Activated naive CD8-positive, alpha-beta T cell treated with anti-CD3 and anti-CD28 coated beads, Interleukin-2, amount 50 U/mL, for 24 hours (primary cell): ENCODE measurements at regions not wholly inside any gene's neighbourhood (a gene's known extent, or its start where the extent isn't known, plus 50 kb on each side); places are given as distances from the start of the nearest gene placed in this dataset.

Experiments used
- ATAC-seq: fragments of 150-1000 bp; cut with Tn5 transposase; one replicate; pipeline ENCODE4 v1.10.0; 2021
- DNase-seq: peaks from one replicate; pipeline ENCODE4 v3.0.0; 2021
- H3K27ac Mint-ChIP-seq: one replicate; pipeline ENCODE4 v1.8.0; 2021; ENCODE audit warnings: mild to moderate bottlenecking, mixed read lengths
- H3K27me3 Mint-ChIP-seq: one replicate; pipeline ENCODE4 v1.8.0; 2021; ENCODE audit warnings: mixed read lengths
- H3K36me3 Mint-ChIP-seq: one replicate; pipeline ENCODE4 v1.8.0; 2021; ENCODE audit warnings: low read depth, mixed read lengths
- H3K4me1 Mint-ChIP-seq: one replicate; pipeline ENCODE4 v1.8.0; 2021; ENCODE audit warnings: mixed read lengths
- H3K4me3 Mint-ChIP-seq: one replicate; pipeline ENCODE4 v1.8.0; 2021; ENCODE audit warnings: mild to moderate bottlenecking, moderate library complexity, mixed read lengths
- H3K9me3 Mint-ChIP-seq: one replicate; pipeline ENCODE4 v1.8.0; 2021; ENCODE audit warnings: mixed read lengths

GRCh38 chr9:1759771-1760300 is 255.3 kb upstream of the SMARCA2 start:
- H3K4me1 Mint-ChIP-seq, result no peaks in the 10 kb centered on the region
- H3K27ac Mint-ChIP-seq, result no peak overlapping the region
- ATAC-seq, result no peak
- H3K9me3 Mint-ChIP-seq, result no peaks in the 10 kb centered on the region
- no peak overlapping the region for H3K4me3 Mint-ChIP-seq
- DNase-seq, result no peak
- no peaks in the 10 kb centered on the region for H3K36me3 Mint-ChIP-seq
- peaks cover 5% of the 10 kb centered on the region for H3K27me3 Mint-ChIP-seq

- ATAC-seq (no peak), DNase-seq (no peak)
- no peak overlapping the region for H3K27ac Mint-ChIP-seq
- no peaks in the 10 kb centered on the region for H3K9me3 Mint-ChIP-seq
- H3K36me3 Mint-ChIP-seq, result no peaks in the 10 kb centered on the region
- H3K27me3 Mint-ChIP-seq, result peaks cover 7% of the 10 kb centered on the region
- H3K4me1 Mint-ChIP-seq, result no peaks in the 10 kb centered on the region
- H3K4me3 Mint-ChIP-seq, result no peak overlapping the region
Measured at GRCh38 chr9:1761807-1762206, 253.3 kb upstream of the SMARCA2 start.

GRCh38 chr9:1766042-1766441 is 249.1 kb upstream of the SMARCA2 start:
- H3K4me1 Mint-ChIP-seq, result no peaks in the 10 kb centered on the region

GRCh38 chr9:1768561-1768960 is 246.6 kb upstream of the SMARCA2 start:
- H3K27ac Mint-ChIP-seq, result no peak overlapping the region
- H3K27me3 Mint-ChIP-seq, result peaks cover 8% of the 10 kb centered on the region
- no peak for DNase-seq

More at GRCh38 chr9:1766042-1766441, 249.1 kb upstream of the SMARCA2 start:
- Mint-ChIP-seq H3K27ac (no peak overlapping the region), H3K4me3 (no peak overlapping the region), H3K36me3 (no peaks in the 10 kb centered on the region), H3K27me3 (peaks cover 13% of the 10 kb centered on the region), H3K9me3 (no peaks in the 10 kb centered on the region)
- DNase-seq (no peak), ATAC-seq (no peak)

GRCh38 chr9:1771094-1771789 is 243.9 kb upstream of the SMARCA2 start:
- Mint-ChIP-seq H3K27ac (no peak overlapping the region), H3K9me3 (no peaks in the 10 kb centered on the region), H3K36me3 (no peaks in the 10 kb centered on the region), H3K27me3 (peaks cover 5% of the 10 kb centered on the region), H3K4me1 (no peaks in the 10 kb centered on the region), H3K4me3 (no peak overlapping the region)
- no peak for DNase-seq
- no peak for ATAC-seq

More at GRCh38 chr9:1768561-1768960, 246.6 kb upstream of the SMARCA2 start:
- Mint-ChIP-seq H3K9me3 (no peaks in the 10 kb centered on the region), H3K36me3 (no peaks in the 10 kb centered on the region), H3K4me1 (no peaks in the 10 kb centered on the region), H3K4me3 (no peak overlapping the region)
- ATAC-seq, result no peak

- Mint-ChIP-seq H3K9me3 (no peaks in the 10 kb centered on the region), H3K36me3 (no peaks in the 10 kb centered on the region), H3K4me3 (no peak overlapping the region), H3K4me1 (no peaks in the 10 kb centered on the region), H3K27me3 (no peaks in the 10 kb centered on the region), H3K27ac (no peak overlapping the region)
- ATAC-seq, result no peak
- no peak for DNase-seq
Measured at GRCh38 chr9:1775230-1775629, 239.9 kb upstream of the SMARCA2 start.

GRCh38 chr9:1776668-1777067 is 238.5 kb upstream of the SMARCA2 start:
- DNase-seq (no peak), ATAC-seq (no peak)
- Mint-ChIP-seq H3K4me3 (no peak overlapping the region), H3K27ac (no peak overlapping the region), H3K9me3 (no peaks in the 10 kb centered on the region), H3K27me3 (peaks cover under 1% of the 10 kb centered on the region), H3K36me3 (no peaks in the 10 kb centered on the region), H3K4me1 (no peaks in the 10 kb centered on the region)

- DNase-seq, result no peak
- Mint-ChIP-seq H3K27me3 (peaks cover 1% of the 10 kb centered on the region), H3K9me3 (no peaks in the 10 kb centered on the region), H3K27ac (no peak overlapping the region), H3K36me3 (no peaks in the 10 kb centered on the region), H3K4me1 (no peaks in the 10 kb centered on the region), H3K4me3 (no peak overlapping the region)
- no peak for ATAC-seq
Measured at GRCh38 chr9:1791191-1791590, 224.0 kb upstream of the SMARCA2 start.

- DNase-seq (no peak), ATAC-seq (no peak)
- H3K9me3 Mint-ChIP-seq, result no peaks in the 10 kb centered on the region
- no peaks in the 10 kb centered on the region for H3K4me1 Mint-ChIP-seq
- H3K4me3 Mint-ChIP-seq, result no peak overlapping the region
- no peaks in the 10 kb centered on the region for H3K36me3 Mint-ChIP-seq
- no peak overlapping the region for H3K27ac Mint-ChIP-seq
- peaks cover 3% of the 10 kb centered on the region for H3K27me3 Mint-ChIP-seq
Measured at GRCh38 chr9:1794547-1795270, 220.4 kb upstream of the SMARCA2 start.

GRCh38 chr9:1804128-1804865 is 210.8 kb upstream of the SMARCA2 start:
- no peaks in the 10 kb centered on the region for H3K4me1 Mint-ChIP-seq
- ATAC-seq (no peak), DNase-seq (no peak)
- no peaks in the 10 kb centered on the region for H3K27me3 Mint-ChIP-seq
- no peak overlapping the region for H3K4me3 Mint-ChIP-seq
- H3K9me3 Mint-ChIP-seq, result peaks cover 7% of the 10 kb centered on the region
- H3K36me3 Mint-ChIP-seq, result no peaks in the 10 kb centered on the region
- H3K27ac Mint-ChIP-seq, result no peak overlapping the region

- Mint-ChIP-seq H3K36me3 (no peaks in the 10 kb centered on the region), H3K9me3 (no peaks in the 10 kb centered on the region), H3K4me3 (no peak overlapping the region), H3K27me3 (peaks cover 6% of the 10 kb centered on the region), H3K27ac (no peak overlapping the region), H3K4me1 (no peaks in the 10 kb centered on the region)
- DNase-seq (no peak), ATAC-seq (no peak)
Measured at GRCh38 chr9:1829719-1830118, 185.4 kb upstream of the SMARCA2 start.

- ATAC-seq (no peak), DNase-seq (no peak)
- Mint-ChIP-seq H3K36me3 (no peaks in the 10 kb centered on the region), H3K27ac (no peak overlapping the region), H3K4me1 (no peaks in the 10 kb centered on the region), H3K9me3 (no peaks in the 10 kb centered on the region), H3K27me3 (peaks cover 2% of the 10 kb centered on the region), H3K4me3 (no peak overlapping the region)
Measured at GRCh38 chr9:1832960-1833359, 182.2 kb upstream of the SMARCA2 start.

- H3K4me3 Mint-ChIP-seq, result no peak overlapping the region
- H3K4me1 Mint-ChIP-seq, result no peaks in the 10 kb centered on the region
- ATAC-seq (no peak), DNase-seq (peak; percentile 6)
- H3K9me3 Mint-ChIP-seq, result no peaks in the 10 kb centered on the region
- H3K36me3 Mint-ChIP-seq, result no peaks in the 10 kb centered on the region
- peaks cover 2% of the 10 kb centered on the region for H3K27me3 Mint-ChIP-seq
- H3K27ac Mint-ChIP-seq, result no peak overlapping the region
Measured at GRCh38 chr9:1837453-1838084, 177.6 kb upstream of the SMARCA2 start.

- no peaks in the 10 kb centered on the region for H3K27me3 Mint-ChIP-seq
- ATAC-seq (no peak), DNase-seq (no peak)
- H3K9me3 Mint-ChIP-seq, result no peaks in the 10 kb centered on the region
- H3K4me1 Mint-ChIP-seq, result no peaks in the 10 kb centered on the region
- no peak overlapping the region for H3K27ac Mint-ChIP-seq
- H3K4me3 Mint-ChIP-seq, result no peak overlapping the region
- H3K36me3 Mint-ChIP-seq, result no peaks in the 10 kb centered on the region
Measured at GRCh38 chr9:1839909-1840308, 175.2 kb upstream of the SMARCA2 start.
